ENCODE measurements at regions not wholly inside any gene's neighbourhood (a gene's known extent, or its start where the extent isn't known, plus 50 kb on each side); places are given as distances from the start of the nearest gene placed in this dataset.

DNA sequence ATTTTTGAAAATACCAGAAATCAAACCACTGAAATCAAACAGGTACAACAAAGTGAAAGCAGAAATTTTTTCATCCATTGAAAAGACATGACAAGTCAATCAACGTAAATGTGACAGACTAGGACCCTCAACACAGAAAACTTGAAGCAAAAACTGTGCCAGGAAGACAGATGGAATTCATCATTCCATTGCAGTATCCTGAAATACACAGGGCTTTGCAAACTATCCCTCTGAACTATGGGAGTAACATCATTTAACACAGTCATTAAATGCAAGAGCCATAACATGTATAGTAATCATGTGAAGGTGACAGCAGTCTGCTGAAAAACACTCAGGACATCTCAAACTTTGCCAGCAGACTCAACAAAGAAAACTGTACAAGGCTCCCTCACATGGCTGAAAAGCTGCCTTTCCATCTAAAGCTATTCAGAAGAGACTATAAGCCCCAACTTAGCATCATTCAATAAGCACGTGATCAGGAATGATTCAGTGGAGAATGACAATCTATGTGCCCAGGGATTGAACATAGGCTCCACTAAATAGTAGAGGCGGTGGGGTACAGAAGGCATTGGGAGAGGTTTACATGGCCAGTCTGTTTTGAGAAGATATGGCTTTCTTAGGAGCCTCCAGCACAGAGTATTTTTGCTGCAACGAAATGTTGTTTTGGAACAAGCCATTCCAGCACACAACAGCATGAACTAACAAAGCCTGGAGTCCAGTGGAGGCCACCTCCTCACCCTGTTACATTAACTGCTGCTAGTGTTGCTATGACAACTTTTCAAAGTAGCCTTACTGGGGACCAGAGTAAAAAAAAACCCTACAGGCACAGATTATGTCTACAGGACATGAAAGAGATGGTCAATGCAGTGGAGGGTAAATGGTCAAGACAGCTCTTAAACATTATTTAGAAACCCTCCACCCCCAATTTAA is 274.5 kb upstream of the NOCT start:
- Histone ChIP-seq H3K9me3 (ENCODE audit: control insufficient read depth in 4 of 4, insufficient read depth in 3 of 4, low read length in 3 of 4) (no peaks in the 10 kb centered on the region), H3K4me1 (ENCODE audit: control insufficient read depth in 5 of 5, insufficient read depth in 5 of 5, low read length in 5 of 5) (peaks cover 0 to 6% (median 0%) of the 10 kb centered on the region in 5 donors), H3K4me3 (no peak overlapping the region), H3K36me3 (ENCODE audit: control insufficient read depth in 4 of 4, insufficient read depth in 4 of 4, low read length in 4 of 4) (no peaks in the 10 kb centered on the region), H3K27me3 (ENCODE audit: control insufficient read depth in 3 of 3, insufficient read depth in 3 of 3, low read length in 2 of 3) (no peaks in the 10 kb centered on the region), H3K9ac (ENCODE audit: insufficient read depth in 1 of 2, low read length in 2 of 2) (no peak overlapping the region), H3K27ac (ENCODE audit: low read depth in 1 of 2, low read length in 1 of 2) (no peak overlapping the region)
- 86 to 89% methylated on average over 4 of the region's 4 CpGs for WGBS, 2 donors
- TF ChIP-seq, protein P1, sequence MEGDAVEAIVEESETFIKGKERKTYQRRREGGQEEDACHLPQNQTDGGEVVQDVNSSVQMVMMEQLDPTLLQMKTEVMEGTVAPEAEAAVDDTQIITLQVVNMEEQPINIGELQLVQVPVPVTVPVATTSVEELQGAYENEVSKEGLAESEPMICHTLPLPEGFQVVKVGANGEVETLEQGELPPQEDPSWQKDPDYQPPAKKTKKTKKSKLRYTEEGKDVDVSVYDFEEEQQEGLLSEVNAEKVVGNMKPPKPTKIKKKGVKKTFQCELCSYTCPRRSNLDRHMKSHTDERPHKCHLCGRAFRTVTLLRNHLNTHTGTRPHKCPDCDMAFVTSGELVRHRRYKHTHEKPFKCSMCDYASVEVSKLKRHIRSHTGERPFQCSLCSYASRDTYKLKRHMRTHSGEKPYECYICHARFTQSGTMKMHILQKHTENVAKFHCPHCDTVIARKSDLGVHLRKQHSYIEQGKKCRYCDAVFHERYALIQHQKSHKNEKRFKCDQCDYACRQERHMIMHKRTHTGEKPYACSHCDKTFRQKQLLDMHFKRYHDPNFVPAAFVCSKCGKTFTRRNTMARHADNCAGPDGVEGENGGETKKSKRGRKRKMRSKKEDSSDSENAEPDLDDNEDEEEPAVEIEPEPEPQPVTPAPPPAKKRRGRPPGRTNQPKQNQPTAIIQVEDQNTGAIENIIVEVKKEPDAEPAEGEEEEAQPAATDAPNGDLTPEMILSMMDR (IDR thresholded peaks at IDR 0.05; ENCODE audit: control extremely low read depth, extremely low read depth), result no peak
- no peak for ATAC-seq (ENCODE audit: insufficient read depth, low FRiP score)
- DNase-seq, result peak in 2 of 3 donors; percentile 12 to 26

GRCh38 chr4:138736362-138736761 is 279.2 kb upstream of the NOCT start:
- ATAC-seq (ENCODE audit: insufficient read depth, low FRiP score), result no peak
- Histone ChIP-seq H3K4me1 (ENCODE audit: control insufficient read depth in 5 of 5, insufficient read depth in 5 of 5, low read length in 5 of 5) (peaks cover 0 to 6% (median 0%) of the 10 kb centered on the region in 5 donors), H3K9me3 (ENCODE audit: control insufficient read depth in 4 of 4, insufficient read depth in 3 of 4, low read length in 3 of 4) (no peaks in the 10 kb centered on the region), H3K27me3 (ENCODE audit: control insufficient read depth in 3 of 3, insufficient read depth in 3 of 3, low read length in 2 of 3) (no peaks in the 10 kb centered on the region), H3K9ac (ENCODE audit: insufficient read depth in 1 of 2, low read length in 2 of 2) (no peak overlapping the region), H3K4me3 (no peak overlapping the region), H3K36me3 (ENCODE audit: control insufficient read depth in 4 of 4, insufficient read depth in 4 of 4, low read length in 4 of 4) (no peaks in the 10 kb centered on the region), H3K27ac (ENCODE audit: low read depth in 1 of 2, low read length in 1 of 2) (no peak overlapping the region)
- DNase-seq, result no peak
- TF ChIP-seq, protein P1 (IDR thresholded peaks at IDR 0.05; ENCODE audit: control extremely low read depth, extremely low read depth), result no peak

DNA sequence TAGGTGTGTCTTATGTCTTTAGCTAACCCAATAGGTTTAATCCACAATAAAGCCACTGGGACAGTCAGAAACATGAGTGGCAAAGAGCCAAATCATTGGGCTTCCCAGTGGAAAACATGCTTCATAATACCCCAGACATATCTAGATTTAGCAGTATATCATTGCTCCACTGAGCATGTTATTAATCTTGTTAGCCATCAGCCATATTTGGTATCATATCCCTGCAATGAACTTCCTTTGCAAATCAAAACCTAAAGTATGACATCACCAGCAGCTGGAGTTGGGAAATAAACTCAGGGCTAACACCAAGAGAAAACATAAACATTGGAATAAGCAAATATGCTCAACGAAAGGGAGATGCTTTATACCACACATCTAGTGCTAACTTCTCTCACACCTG is 280.8 kb upstream of the NOCT start:
- 51 to 61% methylated on average over 1 of the region's 1 CpG for WGBS, 2 donors
- DNase-seq (peak; percentile 25 to 86 (median 81)), ATAC-seq (ENCODE audit: insufficient read depth, low FRiP score) (no peak)
- H3K4me1 ChIP-seq (ENCODE audit: control insufficient read depth in 5 of 5, insufficient read depth in 5 of 5, low read length in 5 of 5), result no peaks in the 10 kb centered on the region
- no peak overlapping the region for H3K4me3 ChIP-seq
- no peak overlapping the region for H3K9ac ChIP-seq (ENCODE audit: insufficient read depth in 1 of 2, low read length in 2 of 2)
- TF ChIP-seq, protein P1 (IDR thresholded peaks at IDR 0.05; ENCODE audit: control extremely low read depth, extremely low read depth), result no peak
- H3K9me3 ChIP-seq (ENCODE audit: control insufficient read depth in 4 of 4, insufficient read depth in 3 of 4, low read length in 3 of 4), result no peaks in the 10 kb centered on the region
- no peak overlapping the region for H3K27ac ChIP-seq (ENCODE audit: low read depth in 1 of 2, low read length in 1 of 2)
- H3K27me3 ChIP-seq (ENCODE audit: control insufficient read depth in 3 of 3, insufficient read depth in 3 of 3, low read length in 2 of 3), result no peaks in the 10 kb centered on the region
- no peaks in the 10 kb centered on the region for H3K36me3 ChIP-seq (ENCODE audit: control insufficient read depth in 4 of 4, insufficient read depth in 4 of 4, low read length in 4 of 4)
